Brain microvascular endothelial cell (primary cell): ENCODE measurements at regions not wholly inside any gene's neighbourhood (a gene's known extent, or its start where the extent isn't known, plus 50 kb on each side); places are given as distances from the start of the nearest gene placed in this dataset.

Source experiments
- DNase-seq: peaks from one replicate; pipeline ENCODE4 v3.0.0-alpha.2; 2020
- H3K27ac ChIP-seq: fragments of 250-450 bp; sonication (Bioruptor Pico); 2 replicates; pipeline ENCODE4 v1.5.1; 2020; ENCODE audit warnings: mild to moderate bottlenecking, moderate library complexity
- H3K27me3 ChIP-seq: fragments of 250-450 bp; sonication (Bioruptor Pico); replicated peaks from 2 replicates; pipeline ENCODE4 v1.5.1; 2020; ENCODE audit warnings: mild to moderate bottlenecking
- H3K36me3 ChIP-seq: fragments of 250-450 bp; sonication (Bioruptor Pico); replicated peaks from 2 replicates; pipeline ENCODE4 v1.5.1; 2020; ENCODE audit warnings: mild to moderate bottlenecking
- H3K4me3 ChIP-seq: 2 replicates; pipeline ENCODE4 v1.5.1; 2011; ENCODE audit warnings: low read depth, mild to moderate bottlenecking, control low read depth, low read length, moderate library complexity
- in situ Hi-C: cut with HindIII; loops from 2 replicates; pipeline ENCODE4 v1.10.0; 2017; ENCODE audit warnings: low sequenced_read_pairs, low pct_ligation_motif_present
- TF ChIP-seq, protein P1 (sequence below): IDR thresholded peaks from 2 replicates; pipeline ENCODE4 v1.5.1; 2011; ENCODE audit warnings: low read depth, mild to moderate bottlenecking, moderate library complexity, low read length, control low read depth, inconsistent platforms; ENCODE audit errors: missing control alignments

DNA sequence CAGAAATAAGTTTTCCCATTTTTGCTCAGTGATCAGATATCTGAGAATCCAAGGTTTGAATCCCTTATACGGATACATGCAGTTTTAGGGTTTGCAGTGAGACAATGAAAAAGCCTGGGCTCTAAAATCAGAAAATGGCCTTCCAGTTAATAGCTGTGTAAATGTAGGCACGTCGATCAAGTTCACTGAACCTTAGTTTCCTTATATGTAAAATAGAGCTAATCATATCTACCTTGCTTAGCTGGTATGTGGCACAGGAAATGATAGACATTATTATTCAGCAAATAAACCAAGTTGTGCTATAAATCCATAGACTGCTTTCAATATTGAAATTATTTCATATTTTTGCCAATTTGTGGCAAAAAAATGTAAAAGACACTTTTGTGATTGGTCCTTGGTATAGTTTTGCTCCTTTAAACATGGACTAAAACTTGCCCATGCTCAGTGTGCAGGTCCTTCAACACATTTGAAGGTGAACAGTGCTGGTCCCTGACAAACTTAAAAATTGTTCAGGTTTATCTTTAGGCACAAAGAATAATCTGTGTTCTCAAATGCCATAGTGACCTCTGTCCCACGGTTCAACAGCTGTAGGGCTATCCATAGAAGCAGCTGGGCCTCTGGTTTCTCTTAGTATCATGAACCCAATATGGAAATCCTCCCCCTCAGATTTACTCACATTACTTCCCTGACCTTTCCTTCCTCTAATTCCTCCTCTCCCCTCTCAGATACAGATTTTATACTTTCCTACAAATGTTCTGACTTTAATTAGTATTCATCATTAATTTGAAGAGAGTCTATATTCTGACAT is 51.0 kb downstream of the CCDC54 start:
- TF ChIP-seq, protein P1, sequence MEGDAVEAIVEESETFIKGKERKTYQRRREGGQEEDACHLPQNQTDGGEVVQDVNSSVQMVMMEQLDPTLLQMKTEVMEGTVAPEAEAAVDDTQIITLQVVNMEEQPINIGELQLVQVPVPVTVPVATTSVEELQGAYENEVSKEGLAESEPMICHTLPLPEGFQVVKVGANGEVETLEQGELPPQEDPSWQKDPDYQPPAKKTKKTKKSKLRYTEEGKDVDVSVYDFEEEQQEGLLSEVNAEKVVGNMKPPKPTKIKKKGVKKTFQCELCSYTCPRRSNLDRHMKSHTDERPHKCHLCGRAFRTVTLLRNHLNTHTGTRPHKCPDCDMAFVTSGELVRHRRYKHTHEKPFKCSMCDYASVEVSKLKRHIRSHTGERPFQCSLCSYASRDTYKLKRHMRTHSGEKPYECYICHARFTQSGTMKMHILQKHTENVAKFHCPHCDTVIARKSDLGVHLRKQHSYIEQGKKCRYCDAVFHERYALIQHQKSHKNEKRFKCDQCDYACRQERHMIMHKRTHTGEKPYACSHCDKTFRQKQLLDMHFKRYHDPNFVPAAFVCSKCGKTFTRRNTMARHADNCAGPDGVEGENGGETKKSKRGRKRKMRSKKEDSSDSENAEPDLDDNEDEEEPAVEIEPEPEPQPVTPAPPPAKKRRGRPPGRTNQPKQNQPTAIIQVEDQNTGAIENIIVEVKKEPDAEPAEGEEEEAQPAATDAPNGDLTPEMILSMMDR: no peak
- no peaks in the 10 kb centered on the region for H3K27me3 ChIP-seq
- in situ Hi-C loops: no loop called here
- no peak overlapping the region for H3K27ac ChIP-seq
- no peak for DNase-seq
- H3K4me3 ChIP-seq: no peak overlapping the region
- no peaks in the 10 kb centered on the region for H3K36me3 ChIP-seq

DNA sequence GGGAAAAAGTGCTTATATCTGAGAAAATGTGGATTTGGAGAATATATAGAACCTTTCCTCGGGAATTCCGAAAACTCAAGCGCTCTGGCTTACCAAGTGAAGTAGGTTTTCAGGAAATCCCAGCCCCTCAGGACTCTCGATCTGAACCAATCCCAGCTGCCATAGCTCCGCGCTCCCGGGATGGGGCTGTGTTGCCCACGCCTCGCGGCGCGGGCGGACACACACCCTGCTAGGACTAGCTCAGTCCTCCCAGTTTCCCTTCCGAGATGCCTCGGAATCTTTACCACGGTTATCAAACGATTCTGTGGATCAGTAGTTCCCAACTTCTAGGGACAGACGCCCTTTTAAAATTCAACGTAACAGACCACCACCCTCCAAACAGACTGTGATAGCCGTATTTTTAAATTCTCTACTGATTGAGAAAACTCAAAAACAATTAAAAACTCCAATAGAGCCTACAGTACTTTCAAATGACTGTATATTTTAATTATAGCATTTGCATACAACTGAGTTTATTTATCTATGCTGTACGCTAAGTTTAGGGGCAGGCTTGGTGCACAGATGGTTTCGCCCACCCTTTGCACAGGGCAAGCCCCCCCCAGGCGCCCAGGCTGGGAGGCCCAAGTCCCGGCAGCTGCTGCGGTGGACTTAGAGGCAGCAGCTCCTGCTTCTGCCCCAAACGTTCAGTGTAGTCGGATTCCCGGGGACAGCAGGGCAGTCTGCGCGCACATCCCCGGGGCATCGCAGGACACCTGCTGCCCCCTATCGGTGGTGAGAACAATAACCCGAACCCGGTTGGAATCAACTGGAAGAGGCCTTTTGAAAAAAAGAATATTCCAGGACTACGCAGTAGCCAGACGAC is 52.3 kb downstream of the CCDC54 start:
- Histone ChIP-seq H3K27me3 (no peaks in the 10 kb centered on the region), H3K27ac (no peak overlapping the region), H3K4me3 (peak overlapping the region; percentile 71), H3K36me3 (no peaks in the 10 kb centered on the region)
- peak; percentile 76 for DNase-seq
- in situ Hi-C loops: no loop called here
- TF ChIP-seq, protein P1: peak; percentile 97

DNA sequence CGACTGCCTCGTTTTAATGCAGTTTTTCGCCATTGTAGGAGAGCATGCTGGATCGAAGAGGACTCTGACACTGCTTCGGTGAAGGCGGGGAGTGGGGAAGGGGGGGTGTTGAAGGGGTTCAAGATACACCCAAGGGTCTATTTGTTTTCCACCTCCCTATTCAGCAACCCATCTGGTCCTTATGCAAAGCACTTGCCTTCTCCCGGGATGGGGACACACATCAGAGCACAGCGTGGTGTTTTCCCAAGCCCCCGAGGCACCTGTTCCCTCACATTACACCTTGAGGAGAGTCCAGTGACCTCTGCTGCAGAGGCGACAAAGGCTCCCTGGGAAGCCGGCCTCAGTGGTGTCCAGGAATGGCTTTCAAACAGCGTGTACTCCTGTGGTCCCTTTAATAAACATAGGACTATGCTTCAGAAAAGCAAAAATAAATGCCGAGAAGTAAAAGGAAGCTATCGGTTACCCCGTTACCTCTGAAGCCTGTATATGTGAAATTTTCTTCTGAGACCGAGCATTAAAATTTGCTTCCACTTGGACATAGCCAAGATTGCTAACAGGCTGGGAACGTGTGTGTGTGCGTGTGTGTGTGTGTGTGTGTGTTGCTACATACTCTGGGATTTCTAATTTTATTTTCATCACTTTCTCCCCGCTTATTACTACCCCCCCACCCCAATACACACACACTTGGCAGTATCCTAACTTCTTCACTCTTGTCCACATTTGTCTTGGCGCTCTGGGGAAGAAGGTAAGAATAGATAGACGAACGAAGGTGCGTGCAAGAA is 53.2 kb downstream of the CCDC54 start:
- H3K36me3 ChIP-seq: no peaks in the 10 kb centered on the region
- H3K4me3 ChIP-seq: peak overlapping the region; percentile 71
- in situ Hi-C loops: no loop called here
- peak; percentile 33 for DNase-seq
- H3K27ac ChIP-seq: no peak overlapping the region
- H3K27me3 ChIP-seq: no peaks in the 10 kb centered on the region
- TF ChIP-seq, protein P1: no peak

DNA sequence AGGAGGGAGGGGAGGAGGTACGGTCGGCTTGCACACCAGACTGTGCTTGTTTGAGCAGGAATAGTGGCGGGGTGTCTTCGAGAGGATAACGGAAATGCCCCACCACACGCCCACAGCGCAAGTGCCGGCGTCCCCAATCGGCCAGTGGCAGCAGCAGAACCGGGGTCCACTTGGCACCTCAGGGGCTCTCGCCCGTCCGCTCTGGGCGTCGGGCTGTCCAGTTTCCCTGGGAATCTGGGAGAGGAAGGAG is 53.7 kb downstream of the CCDC54 start:
- Histone ChIP-seq H3K27me3 (no peaks in the 10 kb centered on the region), H3K36me3 (no peaks in the 10 kb centered on the region), H3K4me3 (peak overlapping the region; percentile 71), H3K27ac (no peak overlapping the region)
- in situ Hi-C loops: no loop called here
- DNase-seq: no peak
- TF ChIP-seq, protein P1: no peak

DNA sequence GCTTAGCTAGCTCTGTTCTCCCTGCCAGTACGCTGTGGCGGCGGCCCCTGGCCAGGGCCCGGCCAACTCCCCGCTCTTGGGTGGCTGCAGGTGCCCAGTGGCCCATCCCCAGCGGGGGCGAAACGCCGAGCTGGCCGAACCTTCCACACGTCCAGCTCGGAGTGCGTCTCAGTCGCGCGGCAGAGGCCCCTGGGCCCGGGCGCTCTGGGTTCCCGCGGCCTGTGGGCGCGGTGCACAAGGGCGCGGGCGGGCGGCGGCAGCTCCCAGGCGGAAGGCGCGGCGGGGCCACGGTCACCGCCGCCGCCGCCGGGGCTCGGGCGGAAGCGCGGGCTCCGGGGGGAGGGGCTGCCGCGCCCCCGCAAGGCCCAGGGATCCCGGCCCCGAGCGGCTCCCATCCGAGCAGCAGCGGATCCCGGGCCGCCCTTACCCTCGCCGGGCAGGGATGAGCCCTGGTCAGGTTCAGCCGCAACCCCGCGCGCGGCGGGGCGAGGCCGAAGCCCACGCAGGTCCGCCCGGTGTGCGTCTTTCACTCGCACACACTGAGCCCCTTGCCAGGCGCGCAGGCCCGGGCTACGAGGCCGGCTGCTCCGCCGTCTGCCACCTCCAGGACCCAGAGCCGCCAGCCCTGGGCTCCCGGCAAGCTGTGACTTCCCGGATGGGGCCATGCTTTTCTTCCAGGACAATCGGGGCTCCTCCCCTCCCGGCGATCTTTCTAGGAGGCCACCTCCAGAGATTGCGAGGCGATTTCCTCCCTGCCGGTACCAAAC is 54.2 kb downstream of the CCDC54 start:
- Histone ChIP-seq H3K36me3 (no peaks in the 10 kb centered on the region), H3K4me3 (peak overlapping the region; percentile 71), H3K27me3 (no peaks in the 10 kb centered on the region), H3K27ac (peak overlapping the region; percentile 71)
- TF ChIP-seq, protein P1: peak; percentile 19
- in situ Hi-C loops: no loop called here
- DNase-seq: peak; percentile 40
